ENCODE measurements at regions not wholly inside any gene's neighbourhood (a gene's known extent, or its start where the extent isn't known, plus 50 kb on each side); places are given as distances from the start of the nearest gene placed in this dataset.

GRCh38 chr7:106986450-106986977, 58.0 kb upstream of the PRKAR2B start:
- TF ChIP-seq MAX (IDR thresholded peaks at IDR 0.05) (no peak), RAD21 (IDR thresholded peaks at IDR 0.05) (no peak), ZBTB33 (IDR thresholded peaks at IDR 0.05) (no peak), CTCF (IDR thresholded peaks at IDR 0.05; ENCODE audit: low read depth, low read length, missing input control) (no peak), YY1 (IDR thresholded peaks at IDR 0.05) (no peak), REST (IDR thresholded peaks at IDR 0.05) (no peak), ATF3 (IDR thresholded peaks at IDR 0.05) (no peak), JUND (IDR thresholded peaks at IDR 0.05) (no peak), SP1 (IDR thresholded peaks at IDR 0.05) (no peak), TAF1 (conservative IDR thresholded peaks at IDR 0.05) (no peak)

Data from liver (tissue), 3 donors.